ENCODE measurements at regions not wholly inside any gene's neighbourhood (a gene's known extent, or its start where the extent isn't known, plus 50 kb on each side); places are given as distances from the start of the nearest gene placed in this dataset.

GRCh38 chr2:41701231-41701630 is 346.6 kb upstream of the PKDCC start:
- DNase-seq (ENCODE audit: missing footprints): no peak
- ATAC-seq: no peak
- intact Hi-C loops (cut with DNase I): no loop called here

- no peak for DNase-seq (ENCODE audit: missing footprints)
- no peak for ATAC-seq
- intact Hi-C loops (cut with DNase I): no loop called here
These were observed 344.7 kb upstream of the PKDCC start for GRCh38 chr2:41703123-41703522.

- ATAC-seq: no peak
- intact Hi-C loops (cut with DNase I): no loop called here
- no peak for DNase-seq (ENCODE audit: missing footprints)
These were observed 342.2 kb upstream of the PKDCC start for GRCh38 chr2:41705634-41706033.

GRCh38 chr2:41706286-41706685 is 341.5 kb upstream of the PKDCC start:
- ATAC-seq (no peak), DNase-seq (ENCODE audit: missing footprints) (no peak)
- intact Hi-C loops (cut with DNase I): no loop called here

- no peak for ATAC-seq
- no peak for DNase-seq (ENCODE audit: missing footprints)
- intact Hi-C loops (cut with DNase I): no loop called here
These were observed 339.9 kb upstream of the PKDCC start for GRCh38 chr2:41707790-41708451.

- DNase-seq (ENCODE audit: missing footprints) (no peak), ATAC-seq (no peak)
- intact Hi-C loops (cut with DNase I): no loop called here
These were observed 337.9 kb upstream of the PKDCC start for GRCh38 chr2:41709702-41710599.

- ATAC-seq (no peak), DNase-seq (ENCODE audit: missing footprints) (no peak)
- intact Hi-C loops (cut with DNase I): no loop called here
These were observed 336.9 kb upstream of the PKDCC start for GRCh38 chr2:41710944-41711343.

- DNase-seq (ENCODE audit: missing footprints): no peak
- no peak for ATAC-seq
- intact Hi-C loops (cut with DNase I): no loop called here
These were observed 336.1 kb upstream of the PKDCC start for GRCh38 chr2:41711736-41712135.

- intact Hi-C loops (cut with DNase I): no loop called here
- ATAC-seq (no peak), DNase-seq (ENCODE audit: missing footprints) (no peak)
These were observed 331.3 kb upstream of the PKDCC start for GRCh38 chr2:41716497-41716896.

GRCh38 chr2:41717839-41718238 is 330.0 kb upstream of the PKDCC start:
- intact Hi-C loops (cut with DNase I): no loop called here
- ATAC-seq (no peak), DNase-seq (ENCODE audit: missing footprints) (no peak)

GRCh38 chr2:41718705-41719104 is 329.1 kb upstream of the PKDCC start:
- intact Hi-C loops (cut with DNase I): no loop called here
- ATAC-seq (no peak), DNase-seq (ENCODE audit: missing footprints) (no peak)

GRCh38 chr2:41719756-41720155 is 328.1 kb upstream of the PKDCC start:
- ATAC-seq (no peak), DNase-seq (ENCODE audit: missing footprints) (no peak)
- intact Hi-C loops (cut with DNase I): no loop called here

- DNase-seq (ENCODE audit: missing footprints): no peak
- no peak for ATAC-seq
These were observed 327.2 kb upstream of the PKDCC start for GRCh38 chr2:41720331-41721251.

GRCh38 chr2:41722668-41723369 is 325.0 kb upstream of the PKDCC start:
- DNase-seq (ENCODE audit: missing footprints) (peak; percentile 60), ATAC-seq (peak; percentile 89)
- intact Hi-C loops (cut with DNase I): no loop called here

More at GRCh38 chr2:41720331-41721251, 327.2 kb upstream of the PKDCC start:
- intact Hi-C loops (cut with DNase I): no loop called here

- ATAC-seq: no peak
- intact Hi-C loops (cut with DNase I): no loop called here
These were observed 324.3 kb upstream of the PKDCC start for GRCh38 chr2:41723526-41723925.

GRCh38 chr2:41724465-41724864 is 323.4 kb upstream of the PKDCC start:
- DNase-seq (ENCODE audit: missing footprints): no peak
- intact Hi-C loops (cut with DNase I): no loop called here
- ATAC-seq: no peak

More at GRCh38 chr2:41723526-41723925, 324.3 kb upstream of the PKDCC start:
- DNase-seq (ENCODE audit: missing footprints): no peak

- ATAC-seq (no peak), DNase-seq (ENCODE audit: missing footprints) (no peak)
- intact Hi-C loops (cut with DNase I): no loop called here
These were observed 321.9 kb upstream of the PKDCC start for GRCh38 chr2:41725901-41726300.

GRCh38 chr2:41726364-41726763 is 321.5 kb upstream of the PKDCC start:
- DNase-seq (ENCODE audit: missing footprints): no peak
- no peak for ATAC-seq
- intact Hi-C loops (cut with DNase I): no loop called here

GRCh38 chr2:41727152-41727551 is 320.7 kb upstream of the PKDCC start:
- ATAC-seq: no peak
- no peak for DNase-seq (ENCODE audit: missing footprints)
- intact Hi-C loops (cut with DNase I): no loop called here

All from Right ventricle myocardium inferior (tissue), 1 donor.